ENCODE measurements at regions not wholly inside any gene's neighbourhood (a gene's known extent, or its start where the extent isn't known, plus 50 kb on each side); places are given as distances from the start of the nearest gene placed in this dataset.
A peak's percentile ranks its signal among the peaks of the same experiment; 100 is the strongest.

DNA sequence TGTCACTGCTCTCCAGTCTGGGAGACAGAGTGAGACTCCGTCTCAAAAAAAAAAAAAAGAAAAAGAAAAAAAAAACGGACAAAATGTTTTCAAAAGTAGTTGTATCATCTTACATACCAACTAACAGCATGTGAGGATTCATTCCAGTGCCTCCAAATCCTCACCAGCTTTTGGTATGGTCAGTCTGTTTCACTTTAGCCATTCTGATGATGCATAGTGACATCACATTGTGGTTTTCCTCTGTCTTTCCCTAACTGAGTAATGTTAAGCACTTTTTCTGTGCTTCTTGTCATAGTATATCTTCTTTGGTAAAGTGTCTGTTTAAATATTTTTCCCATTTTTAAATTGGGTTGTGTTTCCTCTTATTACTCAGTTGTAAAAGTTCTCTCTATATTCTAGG lies 251.4 kb upstream of the CTBP2 start:
- BruUV-seq (replicated peaks), result no TSS peak
- CTCF ChIA-PET, result no interaction called here
- H3K9ac ChIP-seq (ENCODE audit: low read length), result no peak overlapping the region
- TF ChIP-seq ELF1 (IDR thresholded peaks at IDR 0.05; ENCODE audit: borderline replicate concordance, low read depth) (no peak), FOSL1 (IDR thresholded peaks at IDR 0.05; ENCODE audit: low read depth) (peak; percentile 59; the same call in 1 of the 2 replicates), JUND (IDR thresholded peaks at IDR 0.05) (peak; percentile 53), SP1 (IDR thresholded peaks at IDR 0.05; ENCODE audit: low read depth) (peak; percentile 58)
- ATAC-seq, result no peak
- no peak overlapping the region; the same call in 1 of the 2 replicates for H3K4me2 ChIP-seq (ENCODE audit: low read length)
- peaks cover 0 to 8% of the 10 kb centered on the region in 2 experiments; a peak in 1 of 4 replicates for H3K4me1 ChIP-seq (ENCODE audit: control insufficient read depth in 1 of 2, insufficient read depth in 2 of 2, low read length in 2 of 2)
- H2AFZ ChIP-seq (ENCODE audit: low read depth, low read length, poor library complexity, severe bottlenecking), result no peak overlapping the region
- no peak overlapping the region for H3K4me3 ChIP-seq (replicated peaks in 1 of 2; ENCODE audit: low read depth in 1 of 2, low read length in 2 of 2)
- no peaks in the 10 kb centered on the region for H3K9me2 ChIP-seq (ENCODE audit: insufficient read depth)
- POLR2A ChIA-PET, result no interaction called here
- RAD21 ChIA-PET (ENCODE audit: low non-redundant PET in 1 of 2, low total read pairs in 2 of 2, uncharacterized antibody in 2 of 2, unreplicated experiment in 2 of 2), result no interaction called here
- intact Hi-C loops (cut with micrococcal nuclease), result no loop called here
- no peaks in the 10 kb centered on the region for H3K9me3 ChIP-seq (ENCODE audit: control insufficient read depth in 1 of 2, insufficient read depth in 1 of 2, low read depth in 1 of 2, low read length in 2 of 2)
- no peaks in the 10 kb centered on the region for H3K27me3 ChIP-seq (ENCODE audit: insufficient read depth, low read length)
- H3K36me3 ChIP-seq (ENCODE audit: control insufficient read depth in 1 of 2, insufficient read depth in 2 of 2, low read length in 2 of 2), result no peaks in the 10 kb centered on the region
- DNase-seq (ENCODE audit: low read depth, low spot score), result peak; percentile 16
- no peak overlapping the region for H3K27ac ChIP-seq (ENCODE audit: low read depth, low read length)
- no peaks in the 10 kb centered on the region for H3K79me2 ChIP-seq (ENCODE audit: insufficient read depth, low read length)
- no peaks in the 10 kb centered on the region for H4K20me1 ChIP-seq (ENCODE audit: insufficient read depth)

DNA sequence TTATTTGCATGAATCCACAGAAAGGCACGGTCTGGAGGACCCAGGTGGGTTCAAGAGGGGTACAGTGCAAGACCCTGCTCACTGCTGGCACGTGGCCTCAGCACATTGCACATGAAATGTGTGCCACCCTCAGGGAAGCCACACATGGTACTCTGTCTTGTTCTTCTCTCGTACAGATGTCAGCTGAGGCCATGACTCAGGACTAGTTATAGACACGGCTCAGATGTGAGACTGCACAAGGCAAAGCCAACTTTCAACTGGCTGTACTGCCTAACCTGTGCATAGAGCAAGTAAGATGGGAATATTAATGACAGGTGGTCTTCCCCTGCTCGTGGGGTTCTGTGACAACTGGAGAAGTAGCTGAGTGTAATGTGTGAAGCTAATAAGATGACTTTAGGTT lies 249.4 kb upstream of the CTBP2 start:
- no peaks in the 10 kb centered on the region for H3K79me2 ChIP-seq (ENCODE audit: insufficient read depth, low read length)
- ChIA-PET CTCF (interaction anchor here (1.5 kb wide), 1 partner anchor 112 kb away, joined by 3 read pairs; no protein-coding TSS in a partner anchor), RAD21 (ENCODE audit: low non-redundant PET in 1 of 2, low total read pairs in 2 of 2, uncharacterized antibody in 2 of 2, unreplicated experiment in 2 of 2) (no interaction called here), POLR2A (no interaction called here)
- H3K4me3 ChIP-seq (replicated peaks in 1 of 2; ENCODE audit: low read depth in 1 of 2, low read length in 2 of 2), result no peak overlapping the region
- no peaks in the 10 kb centered on the region for H3K36me3 ChIP-seq (ENCODE audit: control insufficient read depth in 1 of 2, insufficient read depth in 2 of 2, low read length in 2 of 2)
- DNase-seq (ENCODE audit: low read depth, low spot score) (no peak), ATAC-seq (no peak)
- no peak overlapping the region for H3K27ac ChIP-seq (ENCODE audit: low read depth, low read length)
- BruUV-seq (replicated peaks), result no TSS peak
- no peaks in the 10 kb centered on the region for H3K27me3 ChIP-seq (ENCODE audit: insufficient read depth, low read length)
- H3K9ac ChIP-seq (ENCODE audit: low read length), result no peak overlapping the region
- H2AFZ ChIP-seq (ENCODE audit: low read depth, low read length, poor library complexity, severe bottlenecking), result no peak overlapping the region
- intact Hi-C loops (cut with micrococcal nuclease), result no loop called here
- H4K20me1 ChIP-seq (ENCODE audit: insufficient read depth), result no peaks in the 10 kb centered on the region
- no peak for TF ChIP-seq EZH2 (IDR thresholded peaks at IDR 0.05)
- no peak for TF ChIP-seq ZNF274 (IDR thresholded peaks at IDR 0.05; ENCODE audit: low read depth, low read length)
- no peak for TF ChIP-seq EZH2phosphoT487 (IDR thresholded peaks at IDR 0.05; ENCODE audit: borderline replicate concordance)
- no peak for TF ChIP-seq CBX3 (IDR thresholded peaks at IDR 0.05; ENCODE audit: low read depth)
- TF ChIP-seq, protein P1, sequence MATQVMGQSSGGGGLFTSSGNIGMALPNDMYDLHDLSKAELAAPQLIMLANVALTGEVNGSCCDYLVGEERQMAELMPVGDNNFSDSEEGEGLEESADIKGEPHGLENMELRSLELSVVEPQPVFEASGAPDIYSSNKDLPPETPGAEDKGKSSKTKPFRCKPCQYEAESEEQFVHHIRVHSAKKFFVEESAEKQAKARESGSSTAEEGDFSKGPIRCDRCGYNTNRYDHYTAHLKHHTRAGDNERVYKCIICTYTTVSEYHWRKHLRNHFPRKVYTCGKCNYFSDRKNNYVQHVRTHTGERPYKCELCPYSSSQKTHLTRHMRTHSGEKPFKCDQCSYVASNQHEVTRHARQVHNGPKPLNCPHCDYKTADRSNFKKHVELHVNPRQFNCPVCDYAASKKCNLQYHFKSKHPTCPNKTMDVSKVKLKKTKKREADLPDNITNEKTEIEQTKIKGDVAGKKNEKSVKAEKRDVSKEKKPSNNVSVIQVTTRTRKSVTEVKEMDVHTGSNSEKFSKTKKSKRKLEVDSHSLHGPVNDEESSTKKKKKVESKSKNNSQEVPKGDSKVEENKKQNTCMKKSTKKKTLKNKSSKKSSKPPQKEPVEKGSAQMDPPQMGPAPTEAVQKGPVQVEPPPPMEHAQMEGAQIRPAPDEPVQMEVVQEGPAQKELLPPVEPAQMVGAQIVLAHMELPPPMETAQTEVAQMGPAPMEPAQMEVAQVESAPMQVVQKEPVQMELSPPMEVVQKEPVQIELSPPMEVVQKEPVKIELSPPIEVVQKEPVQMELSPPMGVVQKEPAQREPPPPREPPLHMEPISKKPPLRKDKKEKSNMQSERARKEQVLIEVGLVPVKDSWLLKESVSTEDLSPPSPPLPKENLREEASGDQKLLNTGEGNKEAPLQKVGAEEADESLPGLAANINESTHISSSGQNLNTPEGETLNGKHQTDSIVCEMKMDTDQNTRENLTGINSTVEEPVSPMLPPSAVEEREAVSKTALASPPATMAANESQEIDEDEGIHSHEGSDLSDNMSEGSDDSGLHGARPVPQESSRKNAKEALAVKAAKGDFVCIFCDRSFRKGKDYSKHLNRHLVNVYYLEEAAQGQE (IDR thresholded peaks at IDR 0.05; ENCODE audit: low read depth), result no peak
- TF ChIP-seq, protein P2, sequence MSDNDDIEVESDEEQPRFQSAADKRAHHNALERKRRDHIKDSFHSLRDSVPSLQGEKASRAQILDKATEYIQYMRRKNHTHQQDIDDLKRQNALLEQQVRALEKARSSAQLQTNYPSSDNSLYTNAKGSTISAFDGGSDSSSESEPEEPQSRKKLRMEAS (IDR thresholded peaks at IDR 0.05), result no peak
- no peak for TF ChIP-seq SP1 (IDR thresholded peaks at IDR 0.05; ENCODE audit: low read depth)
- no peak for TF ChIP-seq FOSL1 (IDR thresholded peaks at IDR 0.05; ENCODE audit: low read depth)
- H3K4me1 ChIP-seq (ENCODE audit: control insufficient read depth in 1 of 2, insufficient read depth in 2 of 2, low read length in 2 of 2), result peaks cover 0 to 8% of the 10 kb centered on the region in 2 experiments; a peak in 1 of 4 replicates
- H3K4me2 ChIP-seq (ENCODE audit: low read length), result no peak overlapping the region
- no peaks in the 10 kb centered on the region for H3K9me2 ChIP-seq (ENCODE audit: insufficient read depth)
- H3K9me3 ChIP-seq (ENCODE audit: control insufficient read depth in 1 of 2, insufficient read depth in 1 of 2, low read depth in 1 of 2, low read length in 2 of 2), result no peaks in the 10 kb centered on the region

All from HCT116 (cell line).